ENCODE measurements at regions not wholly inside any gene's neighbourhood (a gene's known extent, or its start where the extent isn't known, plus 50 kb on each side); places are given as distances from the start of the nearest gene placed in this dataset.

GRCh38 chr1:70874818-70875217 lies 172.8 kb downstream of the PTGER3 start:
- Histone ChIP-seq H2AFZ (ENCODE audit: insufficient read depth, low read depth, low read length, poor library complexity, severe bottlenecking) (no peak overlapping the region), H3K4me2 (replicated peaks; ENCODE audit: low read depth, low read length, poor library complexity, severe bottlenecking) (no peak overlapping the region), H3K4me1 (ENCODE audit: control insufficient read depth in 2 of 2, insufficient read depth in 2 of 2, low read length in 2 of 2) (no peaks in the 10 kb centered on the region), H4K20me1 (ENCODE audit: control insufficient read depth, insufficient read depth, low read length, poor library complexity, severe bottlenecking) (no peaks in the 10 kb centered on the region), H3K27ac (ENCODE audit: low read length in 2 of 2) (no peak overlapping the region), H3K9ac (ENCODE audit: low read length) (no peak overlapping the region), H3K27me3 (replicated peaks in 1 of 4; ENCODE audit: control extremely low read depth in 1 of 4, control insufficient read depth in 3 of 4, insufficient read depth in 4 of 4, low read length in 3 of 4) (no peaks in the 10 kb centered on the region), H3K4me3 (ENCODE audit: control extremely low read depth in 1 of 5, extremely low read depth in 1 of 5, insufficient read depth in 1 of 5, low read depth in 2 of 5, low read length in 4 of 5) (no peak overlapping the region), H3K9me3 (ENCODE audit: control extremely low read depth in 1 of 3, control insufficient read depth in 2 of 3, insufficient read depth in 1 of 3, low read length in 2 of 3) (peaks cover 0 to 4% (median 0%) of the 10 kb centered on the region in 3 donors), H3K36me3 (replicated peaks in 1 of 2; ENCODE audit: control extremely low read depth in 1 of 2, control insufficient read depth in 1 of 2, extremely low read depth in 1 of 2, insufficient read depth in 2 of 2, low read length in 1 of 2) (no peaks in the 10 kb centered on the region), H3K79me2 (ENCODE audit: control insufficient read depth, insufficient read depth, low read length) (no peaks in the 10 kb centered on the region)
- Mint-ChIP-seq H3K4me1 (no peaks in the 10 kb centered on the region), H3K27me3 (no peaks in the 10 kb centered on the region), H3K4me3 (no peak overlapping the region), H3K9me3 (ENCODE audit: insufficient read depth) (peaks cover 3% of the 10 kb centered on the region), H3K27ac (no peak overlapping the region)
- no peak for ATAC-seq (ENCODE audit: low read depth)
- ChIA-PET CTCF (no interaction called here), POLR2A (no interaction called here)
- no peak for DNase-seq
- no peak for TF ChIP-seq EZH2 (IDR thresholded peaks at IDR 0.05; ENCODE audit: borderline replicate concordance, insufficient read depth, low read depth, low read length, poor library complexity, severe bottlenecking)
- intact Hi-C loops (cut with micrococcal nuclease): no loop called here
- no CpG with 5 or more reads among the region's 1 CpG for WGBS (ENCODE audit: insufficient coverage)

GRCh38 chr1:70877343-70877742 lies 170.3 kb downstream of the PTGER3 start:
- Histone ChIP-seq H3K4me1 (ENCODE audit: control insufficient read depth in 2 of 2, insufficient read depth in 2 of 2, low read length in 2 of 2) (no peaks in the 10 kb centered on the region), H3K27me3 (replicated peaks in 1 of 4; ENCODE audit: control extremely low read depth in 1 of 4, control insufficient read depth in 3 of 4, insufficient read depth in 4 of 4, low read length in 3 of 4) (no peaks in the 10 kb centered on the region), H3K79me2 (ENCODE audit: control insufficient read depth, insufficient read depth, low read length) (no peaks in the 10 kb centered on the region), H3K4me3 (ENCODE audit: control extremely low read depth in 1 of 5, extremely low read depth in 1 of 5, insufficient read depth in 1 of 5, low read depth in 2 of 5, low read length in 4 of 5) (no peak overlapping the region), H3K27ac (ENCODE audit: low read length in 2 of 2) (no peak overlapping the region), H2AFZ (ENCODE audit: insufficient read depth, low read depth, low read length, poor library complexity, severe bottlenecking) (no peak overlapping the region), H3K9me3 (ENCODE audit: control extremely low read depth in 1 of 3, control insufficient read depth in 2 of 3, insufficient read depth in 1 of 3, low read length in 2 of 3) (peaks cover 0 to 2% (median 0%) of the 10 kb centered on the region in 3 donors), H3K4me2 (replicated peaks; ENCODE audit: low read depth, low read length, poor library complexity, severe bottlenecking) (no peak overlapping the region), H4K20me1 (ENCODE audit: control insufficient read depth, insufficient read depth, low read length, poor library complexity, severe bottlenecking) (no peaks in the 10 kb centered on the region), H3K36me3 (replicated peaks in 1 of 2; ENCODE audit: control extremely low read depth in 1 of 2, control insufficient read depth in 1 of 2, extremely low read depth in 1 of 2, insufficient read depth in 2 of 2, low read length in 1 of 2) (no peaks in the 10 kb centered on the region), H3K9ac (ENCODE audit: low read length) (no peak overlapping the region)
- no peak for DNase-seq
- intact Hi-C loops (cut with micrococcal nuclease): no loop called here
- WGBS (ENCODE audit: insufficient coverage): 88% methylated on average over 2 of the region's 3 CpGs
- Mint-ChIP-seq H3K4me3 (no peak overlapping the region), H3K27ac (no peak overlapping the region), H3K9me3 (ENCODE audit: insufficient read depth) (peaks cover 8% of the 10 kb centered on the region), H3K27me3 (no peaks in the 10 kb centered on the region), H3K4me1 (no peaks in the 10 kb centered on the region)
- TF ChIP-seq CTCF (IDR thresholded peaks at IDR 0.05) (no peak), EZH2 (IDR thresholded peaks at IDR 0.05; ENCODE audit: borderline replicate concordance, insufficient read depth, low read depth, low read length, poor library complexity, severe bottlenecking) (no peak)
- POLR2A ChIA-PET: no interaction called here
- ATAC-seq (ENCODE audit: low read depth): no peak
- CTCF ChIA-PET: no interaction called here
